A549 (cell line): ENCODE measurements at regions not wholly inside any gene's neighbourhood (a gene's known extent, or its start where the extent isn't known, plus 50 kb on each side); places are given as distances from the start of the nearest gene placed in this dataset.

Experiments used
- ATAC-seq, 2 experiments: fragments of 200-7000 bp in 1 of 2; fragments of >200 bp in 1 of 2; cut with Nextera tagmentation in 1 of 2; cut with Tn5 transposase in 1 of 2; 3 replicates each; pipeline versions ENCODE4 v1.8.0 to v1.9.1; 2018 to 2020; ENCODE audit warnings: mild to moderate bottlenecking in 1 of 2, moderate library complexity in 1 of 2
- CTCF ChIA-PET: fragments of 300-600 bp; sonication (Branson Sonifier 250); formaldehyde crosslinking; extraction: SDS; loops from one replicate; lab custom pipeline; 2021; ENCODE audit warnings: antibody characterized with exemption, inconsistent platforms; lab: Yijun Ruan, JAX
- POLR2A ChIA-PET: fragments of 350-600 bp; formaldehyde crosslinking; extraction: SDS; loops from one replicate; lab custom pipeline; 2021; ENCODE audit warnings: antibody characterized with exemption, inconsistent platforms; lab: Yijun Ruan, JAX
- DNase-seq, 2 experiments: peaks; one replicate each; pipeline versions ENCODE4 v3.0.0 to v3.0.0-alpha.2; 2011 to 2016; ENCODE audit warnings: low read depth in 1 of 2, low spot score in 1 of 2
- FAIRE-seq: peaks from 2 replicates; lab custom pipeline; 2011; peaks lifted over from hg19 to GRCh38; lab: Jason Lieb, UNC
- H3K27ac ChIP-seq, 2 experiments: fragments of >200 bp; sonication (Bioruptor Twin); formaldehyde crosslinking; 3 replicates each; pipeline ENCODE4 v1.5.1; 2016 to 2017
- H3K4me1 ChIP-seq: fragments of >200 bp; sonication (Bioruptor Twin); formaldehyde crosslinking; 3 replicates; pipeline ENCODE4 v1.6.1; 2016
- H3K4me2 ChIP-seq: fragments of >200 bp; sonication (Bioruptor Twin); formaldehyde crosslinking; 3 replicates; pipeline ENCODE4 v1.6.1; 2016
- H3K4me3 ChIP-seq: fragments of >200 bp; sonication (Bioruptor Twin); formaldehyde crosslinking; 3 replicates; pipeline ENCODE4 v1.5.1; 2016
- H3K9me3 ChIP-seq: fragments of >200 bp; sonication (Bioruptor Twin); formaldehyde crosslinking; 3 replicates; pipeline ENCODE4 v1.6.1; 2016
- BHLHE40 ChIP-seq: IDR thresholded peaks from 2 replicates; pipeline ENCODE4 v1.6.1; 2012; ENCODE audit warnings: low read depth, low read length, inconsistent platforms
- CEBPB ChIP-seq, 2 experiments: fragments of >200 bp in 1 of 2; sonication (Bioruptor Twin) in 1 of 2; formaldehyde crosslinking in 1 of 2; IDR thresholded peaks; 2 replicates each; pipeline ENCODE4 v1.6.1; 2012 to 2016
- CHD4 ChIP-seq: fragments of 200-600 bp; sonication (generic); IDR thresholded peaks from 2 replicates; pipeline ENCODE4 v1.6.1; 2016; ENCODE audit warnings: antibody characterized with exemption, mild to moderate bottlenecking, borderline replicate concordance
- EHF ChIP-seq: fragments of 250-450 bp; sonication (Bioruptor Pico); IDR thresholded peaks from 2 replicates; pipeline ENCODE4 v1.5.0; 2020; ENCODE audit warnings: mild to moderate bottlenecking
- EP300 ChIP-seq, 2 experiments: fragments of >200 bp; sonication (Bioruptor Twin); formaldehyde crosslinking; IDR thresholded peaks; 2 replicates in 1 of 2; 3 replicates in 1 of 2; pipeline ENCODE4 v1.6.1; 2016 to 2017
- FOSL2 ChIP-seq, 2 experiments: fragments of 450-650 bp in 1 of 2; fragments of >200 bp in 1 of 2; sonication (Bioruptor Twin) in 1 of 2; formaldehyde crosslinking; IDR thresholded peaks; 2 replicates each; pipeline versions ENCODE4 v1.5.0 to v1.6.1; 2016 to 2020; ENCODE audit warnings: mild to moderate bottlenecking in 1 of 2, moderate library complexity in 1 of 2
- GATA3 ChIP-seq: IDR thresholded peaks from 2 replicates; pipeline ENCODE4 v1.6.1; 2012; ENCODE audit warnings: borderline replicate concordance
- HOXA7 ChIP-seq: fragments of 250-450 bp; sonication (Bioruptor Pico); IDR thresholded peaks from 2 replicates; pipeline ENCODE4 v1.5.0; 2020; ENCODE audit warnings: mild to moderate bottlenecking, moderate library complexity
- JUNB ChIP-seq: fragments of >200 bp; sonication (Bioruptor Twin); formaldehyde crosslinking; IDR thresholded peaks from 2 replicates; pipeline ENCODE4 v1.6.1; 2016
- KDM5A ChIP-seq: fragments of 200-600 bp; sonication (generic); IDR thresholded peaks from 2 replicates; pipeline ENCODE4 v1.6.1; 2016; ENCODE audit warnings: antibody characterized with exemption, mild to moderate bottlenecking
- MAFK ChIP-seq: fragments of 450-650 bp; IDR thresholded peaks from 2 replicates; pipeline ENCODE4 v1.6.1; 2014; ENCODE audit not compliant: partially characterized antibody
- MAZ ChIP-seq: fragments of 150-350 bp; IDR thresholded peaks from 2 replicates; pipeline ENCODE4 v1.6.1; 2014; ENCODE audit warnings: antibody characterized with exemption, low read depth, low read length, borderline replicate concordance
- MYC ChIP-seq: IDR thresholded peaks from 2 replicates; pipeline ENCODE4 v1.6.1; 2012; ENCODE audit warnings: mild to moderate bottlenecking, inconsistent platforms, low read length, improper control_type of control experiment, borderline replicate concordance
- NR3C1 ChIP-seq: fragments of >200 bp; sonication (Bioruptor Twin); formaldehyde crosslinking; IDR thresholded peaks from 3 replicates; pipeline ENCODE4 v1.6.1; 2017
- POLR2A ChIP-seq: IDR thresholded peaks from 2 replicates; pipeline ENCODE4 v1.6.1; 2012; ENCODE audit warnings: mild to moderate bottlenecking, low read length
- POLR2AphosphoS2 ChIP-seq: conservative IDR thresholded peaks from 2 replicates; pipeline ENCODE4 v1.6.1; 2012; ENCODE audit warnings: low read length, improper control_type of control experiment, inconsistent platforms
- RAD21 ChIP-seq, 2 experiments: fragments of >200 bp in 1 of 2; sonication (Bioruptor Twin) in 1 of 2; formaldehyde crosslinking in 1 of 2; IDR thresholded peaks in 1 of 2; conservative IDR thresholded peaks in 1 of 2; 2 replicates in 1 of 2; 3 replicates in 1 of 2; pipeline ENCODE4 v1.6.1; 2012 to 2018; ENCODE audit warnings: inconsistent platforms in 1 of 2
- RFX5 ChIP-seq: fragments of 450-650 bp; IDR thresholded peaks from 2 replicates; pipeline ENCODE4 v1.7.1; 2014; ENCODE audit warnings: antibody characterized with exemption, mild to moderate bottlenecking, moderate library complexity
- SMC3 ChIP-seq: fragments of >200 bp; sonication (Bioruptor Twin); formaldehyde crosslinking; IDR thresholded peaks from 3 replicates; pipeline ENCODE4 v1.6.1; 2018; ENCODE audit warnings: inconsistent platforms
- SREBF2 ChIP-seq: fragments of 450-650 bp; IDR thresholded peaks from 2 replicates; pipeline ENCODE4 v1.6.1; 2014; ENCODE audit warnings: mild to moderate bottlenecking, moderate library complexity
- TFCP2L1 ChIP-seq: fragments of 250-450 bp; sonication (Bioruptor Pico); IDR thresholded peaks from 2 replicates; pipeline ENCODE4 v1.5.0; 2021; ENCODE audit warnings: mild to moderate bottlenecking
- TP53 ChIP-seq: fragments of 250-450 bp; sonication (Bioruptor Pico); IDR thresholded peaks from 2 replicates; pipeline ENCODE4 v1.5.0; 2021; ENCODE audit warnings: mild to moderate bottlenecking, moderate library complexity
- ZC3H11A ChIP-seq: fragments of 450-650 bp; IDR thresholded peaks from 2 replicates; pipeline ENCODE4 v1.6.1; 2014; ENCODE audit warnings: antibody characterized with exemption, mild to moderate bottlenecking
- ZFP36 ChIP-seq: fragments of 450-650 bp; IDR thresholded peaks from 2 replicates; pipeline ENCODE4 v1.6.1; 2014; ENCODE audit warnings: borderline replicate concordance; ENCODE audit not compliant: partially characterized antibody
- WGBS: methylation state at CpG from one replicate; pipeline ENCODE4 v1.1.6; 2017; ENCODE audit errors: missing lambda C conversion rate; 5-methylcytosine and 5-hydroxymethylcytosine counted together
- TF ChIP-seq, protein P1 (sequence below): fragments of 450-650 bp; IDR thresholded peaks from 2 replicates; pipeline ENCODE4 v1.6.1; 2014; ENCODE audit warnings: antibody characterized with exemption
- TF ChIP-seq, protein P2 (sequence below): fragments of 200-600 bp; sonication (generic); IDR thresholded peaks from 2 replicates; pipeline ENCODE4 v1.6.1; 2016; ENCODE audit warnings: antibody characterized with exemption, mild to moderate bottlenecking, moderate library complexity
- TF ChIP-seq, protein P3 (sequence below): IDR thresholded peaks from 2 replicates; pipeline ENCODE4 v1.6.1; 2012
- TF ChIP-seq, protein P4 (sequence below): fragments of 150-350 bp; IDR thresholded peaks from 2 replicates; pipeline ENCODE4 v1.6.1; 2014; ENCODE audit warnings: low read depth, mild to moderate bottlenecking, low read length

DNA sequence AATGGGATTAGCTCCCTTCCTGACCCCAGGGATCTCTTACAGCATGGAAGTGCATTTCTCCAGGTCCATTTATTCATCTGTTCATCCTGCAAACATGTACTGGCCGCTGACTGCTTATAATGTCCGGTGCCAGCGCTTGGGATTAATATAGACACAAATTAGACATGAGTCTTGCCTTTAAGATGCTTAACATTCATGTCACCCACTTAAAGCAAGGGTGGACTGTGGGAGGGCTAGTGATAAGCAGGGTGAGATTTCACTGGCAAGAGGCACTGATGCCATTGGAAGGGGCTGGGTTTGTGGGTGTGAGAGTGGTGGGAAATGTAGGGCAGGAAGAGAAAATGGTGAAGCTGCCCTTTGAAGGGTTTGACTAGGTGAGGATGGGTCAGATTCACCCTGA lies 92.2 kb upstream of the MPHOSPH6 start:
- FAIRE-seq = no peak
- Histone ChIP-seq H3K9me3 (no peaks in the 10 kb centered on the region), H3K4me2 (no peak overlapping the region), H3K27ac (no peak overlapping the region), H3K4me3 (no peak overlapping the region), H3K4me1 (no peaks in the 10 kb centered on the region)
- POLR2A ChIA-PET = no interaction called here
- TF ChIP-seq, protein P1, sequence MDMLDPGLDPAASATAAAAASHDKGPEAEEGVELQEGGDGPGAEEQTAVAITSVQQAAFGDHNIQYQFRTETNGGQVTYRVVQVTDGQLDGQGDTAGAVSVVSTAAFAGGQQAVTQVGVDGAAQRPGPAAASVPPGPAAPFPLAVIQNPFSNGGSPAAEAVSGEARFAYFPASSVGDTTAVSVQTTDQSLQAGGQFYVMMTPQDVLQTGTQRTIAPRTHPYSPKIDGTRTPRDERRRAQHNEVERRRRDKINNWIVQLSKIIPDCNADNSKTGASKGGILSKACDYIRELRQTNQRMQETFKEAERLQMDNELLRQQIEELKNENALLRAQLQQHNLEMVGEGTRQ = no peak
- TF ChIP-seq RFX5 = no peak
- no peak for DNase-seq
- no peak for ATAC-seq
- whole genome bisulfite sequencing = 2% methylated on average over 3 of the region's 3 CpGs
- CTCF ChIA-PET = interaction anchor here (1.2 to 3.6 kb wide), 11 partner anchors 7 to 1184 kb away, joined by 3 to 34 read pairs (median 11); no protein-coding TSS in a partner anchor

DNA sequence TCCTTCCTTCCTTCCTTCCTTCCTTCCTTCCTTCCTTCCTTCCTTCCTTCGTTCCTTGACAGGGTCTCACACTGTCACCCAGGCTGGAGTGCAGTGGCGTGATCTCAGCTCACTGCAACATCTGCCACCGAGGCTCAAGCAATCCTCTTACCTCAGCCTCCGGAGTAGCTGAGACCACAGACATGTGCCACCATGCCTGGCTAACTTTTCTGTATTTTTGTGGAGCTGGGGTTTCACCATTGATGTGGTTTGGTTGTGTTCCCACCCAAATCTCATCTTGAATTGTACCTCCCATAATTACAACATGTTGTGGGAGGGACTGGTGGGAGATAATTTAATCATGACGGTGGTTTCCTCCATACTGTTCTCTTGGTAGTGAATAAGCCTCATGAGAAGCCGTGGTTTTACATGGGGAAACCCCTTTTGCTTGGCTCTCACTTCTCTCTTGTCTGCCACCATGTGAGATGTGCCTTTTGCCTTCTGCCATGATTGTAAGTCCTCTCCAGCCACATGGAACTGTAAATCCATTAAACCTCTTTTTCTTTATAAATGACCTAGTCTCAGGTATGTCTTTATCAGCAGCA lies 90.3 kb upstream of the MPHOSPH6 start:
- Histone ChIP-seq H3K4me2 (no peak overlapping the region), H3K27ac (no peak overlapping the region), H3K4me1 (no peaks in the 10 kb centered on the region), H3K9me3 (no peaks in the 10 kb centered on the region), H3K4me3 (no peak overlapping the region)
- no peak for ATAC-seq
- DNase-seq = no peak
- ChIA-PET POLR2A (no interaction called here), CTCF (interaction anchor here (0.9 kb wide), 1 partner anchor 196 kb away, joined by 3 read pairs; no protein-coding TSS in a partner anchor)
- FAIRE-seq = no peak
- WGBS = 7% methylated on average over 6 of the region's 6 CpGs
- TF ChIP-seq MYC (no peak), JUNB (no peak), TFCP2L1 (no peak), MAFK (no peak), ZC3H11A (no peak), ZFP36 (no peak), HOXA7 (CRISPR knock-in tag) (no peak), EP300 (IDR thresholded peaks at IDR 0.05) (no peak), POLR2AphosphoS2 (no peak), EHF (CRISPR knock-in tag) (no peak), CHD4 (no peak), CEBPB (IDR thresholded peaks at IDR 0.05) (no peak)
- TF ChIP-seq, protein P2, sequence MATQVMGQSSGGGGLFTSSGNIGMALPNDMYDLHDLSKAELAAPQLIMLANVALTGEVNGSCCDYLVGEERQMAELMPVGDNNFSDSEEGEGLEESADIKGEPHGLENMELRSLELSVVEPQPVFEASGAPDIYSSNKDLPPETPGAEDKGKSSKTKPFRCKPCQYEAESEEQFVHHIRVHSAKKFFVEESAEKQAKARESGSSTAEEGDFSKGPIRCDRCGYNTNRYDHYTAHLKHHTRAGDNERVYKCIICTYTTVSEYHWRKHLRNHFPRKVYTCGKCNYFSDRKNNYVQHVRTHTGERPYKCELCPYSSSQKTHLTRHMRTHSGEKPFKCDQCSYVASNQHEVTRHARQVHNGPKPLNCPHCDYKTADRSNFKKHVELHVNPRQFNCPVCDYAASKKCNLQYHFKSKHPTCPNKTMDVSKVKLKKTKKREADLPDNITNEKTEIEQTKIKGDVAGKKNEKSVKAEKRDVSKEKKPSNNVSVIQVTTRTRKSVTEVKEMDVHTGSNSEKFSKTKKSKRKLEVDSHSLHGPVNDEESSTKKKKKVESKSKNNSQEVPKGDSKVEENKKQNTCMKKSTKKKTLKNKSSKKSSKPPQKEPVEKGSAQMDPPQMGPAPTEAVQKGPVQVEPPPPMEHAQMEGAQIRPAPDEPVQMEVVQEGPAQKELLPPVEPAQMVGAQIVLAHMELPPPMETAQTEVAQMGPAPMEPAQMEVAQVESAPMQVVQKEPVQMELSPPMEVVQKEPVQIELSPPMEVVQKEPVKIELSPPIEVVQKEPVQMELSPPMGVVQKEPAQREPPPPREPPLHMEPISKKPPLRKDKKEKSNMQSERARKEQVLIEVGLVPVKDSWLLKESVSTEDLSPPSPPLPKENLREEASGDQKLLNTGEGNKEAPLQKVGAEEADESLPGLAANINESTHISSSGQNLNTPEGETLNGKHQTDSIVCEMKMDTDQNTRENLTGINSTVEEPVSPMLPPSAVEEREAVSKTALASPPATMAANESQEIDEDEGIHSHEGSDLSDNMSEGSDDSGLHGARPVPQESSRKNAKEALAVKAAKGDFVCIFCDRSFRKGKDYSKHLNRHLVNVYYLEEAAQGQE = no peak

DNA sequence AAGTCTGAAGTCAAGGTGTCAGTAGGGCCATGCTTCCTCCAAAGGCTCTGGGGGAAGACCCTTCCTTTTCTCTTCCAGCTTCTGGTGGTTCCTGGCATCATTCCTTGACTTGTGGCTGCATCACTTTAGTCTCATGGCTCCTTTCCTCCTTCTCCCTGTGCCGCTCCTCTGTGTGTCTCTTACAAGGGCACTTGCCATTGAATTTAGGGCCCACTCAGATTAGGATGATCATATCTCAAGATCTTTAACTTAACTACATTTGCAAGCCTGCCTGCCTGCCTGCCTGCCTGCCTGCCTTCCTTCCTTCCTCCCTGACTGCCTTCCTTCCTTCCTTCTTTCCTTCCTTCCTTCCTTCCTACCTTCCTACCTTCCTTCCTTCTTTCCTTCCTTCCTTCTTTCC lies 89.7 kb upstream of the MPHOSPH6 start:
- 4% methylated on average over 1 of the region's 1 CpG for WGBS

More for the DNA sequence above, 89.7 kb upstream of the MPHOSPH6 start:
- no peak for DNase-seq
- CTCF ChIA-PET = interaction anchor here (0.9 kb wide), 1 partner anchor 196 kb away, joined by 3 read pairs; no protein-coding TSS in a partner anchor
- no peak for TF ChIP-seq KDM5A
- TF ChIP-seq RFX5 = no peak
- TF ChIP-seq NR3C1 = no peak
- TF ChIP-seq TP53 (CRISPR knock-in tag) = no peak
- no peak for TF ChIP-seq POLR2A
- TF ChIP-seq RAD21 (conservative IDR thresholded peaks at IDR 0.05 in 1 of 2, IDR thresholded peaks at IDR 0.05 in 1 of 2) = no peak
- TF ChIP-seq SREBF2 = no peak
- TF ChIP-seq, protein P3, sequence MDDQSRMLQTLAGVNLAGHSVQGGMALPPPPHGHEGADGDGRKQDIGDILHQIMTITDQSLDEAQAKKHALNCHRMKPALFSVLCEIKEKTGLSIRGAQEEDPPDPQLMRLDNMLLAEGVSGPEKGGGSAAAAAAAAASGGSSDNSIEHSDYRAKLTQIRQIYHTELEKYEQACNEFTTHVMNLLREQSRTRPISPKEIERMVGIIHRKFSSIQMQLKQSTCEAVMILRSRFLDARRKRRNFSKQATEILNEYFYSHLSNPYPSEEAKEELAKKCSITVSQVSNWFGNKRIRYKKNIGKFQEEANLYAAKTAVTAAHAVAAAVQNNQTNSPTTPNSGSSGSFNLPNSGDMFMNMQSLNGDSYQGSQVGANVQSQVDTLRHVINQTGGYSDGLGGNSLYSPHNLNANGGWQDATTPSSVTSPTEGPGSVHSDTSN = no peak
- TF ChIP-seq EHF (CRISPR knock-in tag) = no peak
- no peak for TF ChIP-seq JUNB
- TF ChIP-seq GATA3 = no peak
- no peak for TF ChIP-seq POLR2AphosphoS2
- TF ChIP-seq BHLHE40 = no peak
- TF ChIP-seq SMC3 = no peak
- no peak for TF ChIP-seq FOSL2 (IDR thresholded peaks at IDR 0.05)
- no peak for TF ChIP-seq FOSL2 (CRISPR knock-in tag; IDR thresholded peaks at IDR 0.05)
- TF ChIP-seq HOXA7 (CRISPR knock-in tag) = no peak
- TF ChIP-seq MAZ = no peak
- TF ChIP-seq, protein P4, sequence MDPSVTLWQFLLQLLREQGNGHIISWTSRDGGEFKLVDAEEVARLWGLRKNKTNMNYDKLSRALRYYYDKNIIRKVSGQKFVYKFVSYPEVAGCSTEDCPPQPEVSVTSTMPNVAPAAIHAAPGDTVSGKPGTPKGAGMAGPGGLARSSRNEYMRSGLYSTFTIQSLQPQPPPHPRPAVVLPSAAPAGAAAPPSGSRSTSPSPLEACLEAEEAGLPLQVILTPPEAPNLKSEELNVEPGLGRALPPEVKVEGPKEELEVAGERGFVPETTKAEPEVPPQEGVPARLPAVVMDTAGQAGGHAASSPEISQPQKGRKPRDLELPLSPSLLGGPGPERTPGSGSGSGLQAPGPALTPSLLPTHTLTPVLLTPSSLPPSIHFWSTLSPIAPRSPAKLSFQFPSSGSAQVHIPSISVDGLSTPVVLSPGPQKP = no peak
- TF ChIP-seq, all 56 proteins: peak for 0
- POLR2A ChIA-PET = no interaction called here
- no peak overlapping the region for H3K4me2 ChIP-seq
- H3K27ac ChIP-seq = no peak overlapping the region
- H3K9me3 ChIP-seq = no peaks in the 10 kb centered on the region
- no peak for ATAC-seq
- H3K4me1 ChIP-seq = no peaks in the 10 kb centered on the region
- H3K4me3 ChIP-seq = no peak overlapping the region
- no peak for FAIRE-seq
